Lung (tissue), 11 donors: ENCODE measurements at regions not wholly inside any gene's neighbourhood (a gene's known extent, or its start where the extent isn't known, plus 50 kb on each side); places are given as distances from the start of the nearest gene placed in this dataset.

Source experiments
- ATAC-seq: fragments of 200-7000 bp; cut with Tn5 transposase; one replicate; pipeline ENCODE4 v1.9.1; 2020; ENCODE audit warnings: moderate number of reproducible peaks; ENCODE audit not compliant: insufficient read depth, low FRiP score
- DNase-seq, 3 donors: peaks; one replicate each; pipeline ENCODE4 v3.0.0-alpha.2; 2013 to 2017
- H3K27ac ChIP-seq, 2 donors: one replicate each; pipeline ENCODE4 v1.5.1; 2013; ENCODE audit warnings: mild to moderate bottlenecking in 2 of 2, moderate library complexity in 2 of 2, control low read depth in 1 of 2, inconsistent platforms in 1 of 2, low read depth in 1 of 2, low read length in 1 of 2
- H3K27me3 ChIP-seq, 3 donors: one replicate each; pipeline ENCODE4 v1.5.1; 2013; ENCODE audit warnings: low read length in 2 of 3; ENCODE audit not compliant: control insufficient read depth in 3 of 3, insufficient read depth in 3 of 3
- H3K36me3 ChIP-seq, 4 donors: one replicate each; pipeline ENCODE4 v1.5.1; 2013; ENCODE audit warnings: low read length in 4 of 4, mild to moderate bottlenecking in 1 of 4, moderate library complexity in 1 of 4; ENCODE audit not compliant: control insufficient read depth in 4 of 4, insufficient read depth in 4 of 4
- H3K4me1 ChIP-seq, 5 donors: one replicate each; pipeline ENCODE4 v1.5.1; 2013; ENCODE audit warnings: low read length in 5 of 5, mild to moderate bottlenecking in 2 of 5, moderate library complexity in 1 of 5; ENCODE audit not compliant: control insufficient read depth in 5 of 5, insufficient read depth in 5 of 5
- H3K4me3 ChIP-seq: one replicate; pipeline ENCODE4 v1.5.1; 2013; ENCODE audit warnings: mild to moderate bottlenecking, control low read depth, moderate library complexity
- H3K9ac ChIP-seq, 2 donors: one replicate each; pipeline ENCODE4 v1.5.1; 2013; ENCODE audit warnings: low read length in 2 of 2, control low read depth in 1 of 2; ENCODE audit not compliant: insufficient read depth in 1 of 2
- H3K9me3 ChIP-seq, 4 donors: one replicate each; pipeline ENCODE4 v1.5.1; 2013; ENCODE audit warnings: low read length in 3 of 4, mild to moderate bottlenecking in 1 of 4, moderate library complexity in 1 of 4; ENCODE audit not compliant: control insufficient read depth in 4 of 4, insufficient read depth in 3 of 4
- CTCF ChIP-seq: IDR thresholded peaks from 2 replicates; pipeline ENCODE4 v1.5.1; 2012; ENCODE audit warnings: mild to moderate bottlenecking; ENCODE audit errors: control extremely low read depth, extremely low read depth
- WGBS, 2 donors: extraction: QIAGEN DNeasy Blood & Tissue Kit; methylation state at CpG; one replicate each; pipeline ENCODE4 v1.1.7; 2013; 5-methylcytosine and 5-hydroxymethylcytosine counted together
- donor health status: control.
- donor health status: control.
- donor health status: Bipolar disorder and iron deficiency.
- donor health status: healthy.
- donor health status: DM: yes; HTN: yes; CAD: no.

- no peaks in the 10 kb centered on the region for H3K27me3 ChIP-seq
- H3K9me3 ChIP-seq, result peaks cover 0 to 3% (median 0%) of the 10 kb centered on the region in 4 donors
- no peaks in the 10 kb centered on the region for H3K4me1 ChIP-seq
- H3K4me3 ChIP-seq, result no peak overlapping the region
- H3K36me3 ChIP-seq, result no peaks in the 10 kb centered on the region
- DNase-seq (no peak), ATAC-seq (no peak)
- no peak overlapping the region for H3K9ac ChIP-seq
- no peak for TF ChIP-seq CTCF
- no peak overlapping the region for H3K27ac ChIP-seq
- WGBS, 2 donors, result 87 to 92% methylated on average over 2 of the region's 2 CpGs
Observed at GRCh38 chr5:162543437-162543836, 475.9 kb downstream of the GABRG2 start.

- Histone ChIP-seq H3K27me3 (no peaks in the 10 kb centered on the region), H3K4me3 (no peak overlapping the region), H3K9ac (no peak overlapping the region), H3K9me3 (peaks cover 0 to 3% (median 3%) of the 10 kb centered on the region in 4 donors), H3K4me1 (no peaks in the 10 kb centered on the region), H3K36me3 (no peaks in the 10 kb centered on the region), H3K27ac (no peak overlapping the region)
- no peak for TF ChIP-seq CTCF
- no peak for DNase-seq
- WGBS, 2 donors, result 92 to 98% methylated on average over 2 of the region's 2 CpGs
- no peak for ATAC-seq
Observed at GRCh38 chr5:162544905-162545304, 477.3 kb downstream of the GABRG2 start.

GRCh38 chr5:162550236-162550635, 482.7 kb downstream of the GABRG2 start:
- TF ChIP-seq CTCF, result no peak
- Histone ChIP-seq H3K27me3 (no peaks in the 10 kb centered on the region), H3K9me3 (peaks cover 0 to 3% (median 3%) of the 10 kb centered on the region in 4 donors), H3K9ac (no peak overlapping the region), H3K27ac (no peak overlapping the region), H3K36me3 (no peaks in the 10 kb centered on the region), H3K4me3 (no peak overlapping the region), H3K4me1 (no peaks in the 10 kb centered on the region)
- WGBS, 2 donors, result 91 to 94% methylated on average over 13 of the region's 13 CpGs
- ATAC-seq (no peak), DNase-seq (no peak)

DNA sequence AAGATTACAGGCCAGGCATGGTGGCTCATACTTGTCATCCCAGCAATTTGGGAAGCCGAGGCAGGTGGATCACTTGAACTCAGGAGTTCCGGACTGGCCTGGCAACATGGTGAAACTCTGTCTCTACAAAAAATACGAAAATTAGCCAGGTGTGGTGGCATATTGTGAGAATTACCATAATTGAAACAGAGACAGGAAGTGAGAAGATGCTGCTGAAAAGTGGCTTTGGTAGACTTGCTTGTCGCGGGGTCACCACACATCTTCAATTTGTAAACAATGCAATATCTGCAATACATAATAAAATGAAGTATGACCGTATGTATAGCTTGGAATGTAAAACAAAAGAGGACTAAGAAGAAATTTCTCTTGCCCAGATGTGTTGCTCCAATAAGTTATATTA, 490.5 kb downstream of the GABRG2 start:
- no peak for DNase-seq
- no peaks in the 10 kb centered on the region for H3K36me3 ChIP-seq
- no peak for ATAC-seq
- H3K4me3 ChIP-seq, result no peak overlapping the region
- H3K4me1 ChIP-seq, result peaks cover 0 to 1% (median 0%) of the 10 kb centered on the region in 5 donors
- H3K27me3 ChIP-seq, result no peaks in the 10 kb centered on the region
- peaks cover 0 to 4% (median 1%) of the 10 kb centered on the region in 4 donors for H3K9me3 ChIP-seq
- no peak overlapping the region for H3K27ac ChIP-seq
- WGBS, 2 donors, result 90 to 93% methylated on average over 6 of the region's 6 CpGs
- TF ChIP-seq CTCF, result no peak
- no peak overlapping the region for H3K9ac ChIP-seq
